IMR-90 (cell line): ENCODE measurements at regions not wholly inside any gene's neighbourhood (a gene's known extent, or its start where the extent isn't known, plus 50 kb on each side); places are given as distances from the start of the nearest gene placed in this dataset.

Source experiments
- ATAC-seq: fragments of 200-7000 bp; cut with Tn5 transposase; 2 replicates; pipeline ENCODE4 v1.9.1; 2020; ENCODE audit warnings: low read depth, mild to moderate bottlenecking, moderate library complexity
- BruUV-seq: library from RNA; stranded (reverse); fragments of 400-500 nt; replicated peaks from 2 replicates; lab custom pipeline; 2021; lab: Mats Ljungman, UMichigan
- CTCF ChIA-PET: fragments of 300-600 bp; formaldehyde crosslinking; extraction: SDS; loops from one replicate; lab custom pipeline; 2021; ENCODE audit warnings: antibody characterized with exemption; lab: Yijun Ruan, JAX
- POLR2A ChIA-PET: fragments of 300-600 bp; sonication (Branson Sonifier 250); formaldehyde crosslinking; loops from one replicate; lab custom pipeline; 2022; ENCODE audit warnings: antibody characterized with exemption; ENCODE audit not compliant: unreplicated experiment; lab: Charles Lee
- DNase-seq: peaks from one replicate; pipeline ENCODE4 v3.0.0; 2013
- H2AFZ ChIP-seq: replicated peaks from 2 replicates; pipeline ENCODE3; 2013; ENCODE audit warnings: low read length, mild to moderate bottlenecking; ENCODE audit not compliant: poor library complexity
- H2AK5ac ChIP-seq: 2 replicates; pipeline ENCODE4 v1.6.1; 2013; ENCODE audit warnings: low read depth, low read length, inconsistent platforms
- H2AK9ac ChIP-seq: replicated peaks from 2 replicates; pipeline ENCODE3; 2013; ENCODE audit warnings: mild to moderate bottlenecking, low read depth, low read length, moderate library complexity; ENCODE audit not compliant: poor library complexity
- H2BK120ac ChIP-seq: 2 replicates; pipeline ENCODE4 v1.6.1; 2013; ENCODE audit warnings: low read depth, low read length, inconsistent platforms
- H2BK15ac ChIP-seq: 3 replicates; pipeline ENCODE4 v1.6.1; 2013; ENCODE audit warnings: low read depth, low read length, inconsistent platforms
- H2BK20ac ChIP-seq: 2 replicates; pipeline ENCODE4 v1.6.1; 2013; ENCODE audit warnings: low read depth, mild to moderate bottlenecking, inconsistent platforms, low read length, moderate library complexity
- H2BK5ac ChIP-seq: 2 replicates; pipeline ENCODE4 v1.6.1; 2013; ENCODE audit warnings: mild to moderate bottlenecking, low read depth, low read length, inconsistent platforms; ENCODE audit not compliant: poor library complexity, severe bottlenecking
- H3K14ac ChIP-seq: replicated peaks from 2 replicates; pipeline ENCODE4 v1.6.1; 2013; ENCODE audit warnings: low read depth, low read length, inconsistent platforms
- H3K18ac ChIP-seq: 2 replicates; pipeline ENCODE4 v1.6.1; 2013; ENCODE audit warnings: low read depth, low read length, control low read depth
- H3K23ac ChIP-seq: 2 replicates; pipeline ENCODE4 v1.6.1; 2013; ENCODE audit warnings: low read depth, low read length, inconsistent platforms
- H3K27ac ChIP-seq: 2 replicates; pipeline ENCODE4 v1.5.1; 2013; ENCODE audit warnings: mild to moderate bottlenecking, control low read depth, low read length; ENCODE audit not compliant: insufficient read depth
- H3K27me3 ChIP-seq: 2 replicates; pipeline ENCODE4 v1.6.1; 2013; ENCODE audit warnings: low read length; ENCODE audit not compliant: control insufficient read depth, insufficient read depth
- H3K36me3 ChIP-seq: 2 replicates; pipeline ENCODE4 v1.6.1; 2013; ENCODE audit warnings: low read length, mixed read lengths; ENCODE audit not compliant: control insufficient read depth, insufficient read depth
- H3K4ac ChIP-seq: 2 replicates; pipeline ENCODE4 v1.6.1; 2013; ENCODE audit warnings: low read depth, low read length, inconsistent platforms
- H3K4me1 ChIP-seq: 2 replicates; pipeline ENCODE4 v1.6.1; 2013; ENCODE audit warnings: low read length, mixed read lengths; ENCODE audit not compliant: control insufficient read depth, insufficient read depth
- H3K4me2 ChIP-seq: 2 replicates; pipeline ENCODE4 v1.6.1; 2013; ENCODE audit warnings: low read depth, mild to moderate bottlenecking, control low read depth, low read length, moderate library complexity
- H3K4me3 ChIP-seq: 2 replicates; pipeline ENCODE4 v1.5.1; 2013; ENCODE audit warnings: low read depth, mild to moderate bottlenecking, control low read depth, low read length, moderate library complexity; ENCODE audit not compliant: insufficient read depth
- H3K56ac ChIP-seq: 2 replicates; pipeline ENCODE4 v1.6.1; 2013; ENCODE audit warnings: low read length, inconsistent platforms; ENCODE audit not compliant: insufficient read depth; ENCODE audit errors: extremely low read depth
- H3K79me1 ChIP-seq, 2 experiments: 2 replicates each; pipeline ENCODE4 v1.6.1; 2013; ENCODE audit warnings: low read length in 2 of 2, inconsistent platforms in 1 of 2, low read depth in 1 of 2
- H3K9ac ChIP-seq: 2 replicates; pipeline ENCODE4 v1.6.1; 2013; ENCODE audit warnings: low read depth, low read length, control low read depth
- H3K9me1 ChIP-seq: 2 replicates; pipeline ENCODE4 v1.6.1; 2013; ENCODE audit warnings: low read length, inconsistent platforms; ENCODE audit not compliant: insufficient read depth
- H3K9me3 ChIP-seq: 2 replicates; pipeline ENCODE4 v1.6.1; 2013; ENCODE audit warnings: low read length; ENCODE audit not compliant: control insufficient read depth, insufficient read depth
- H4K20me1 ChIP-seq: 2 replicates; pipeline ENCODE4 v1.6.1; 2013; ENCODE audit warnings: low read length, inconsistent platforms; ENCODE audit not compliant: insufficient read depth
- H4K5ac ChIP-seq: 2 replicates; pipeline ENCODE4 v1.6.1; 2013; ENCODE audit warnings: mild to moderate bottlenecking, low read depth, low read length, control low read depth
- H4K8ac ChIP-seq, 2 experiments: 2 replicates each; pipeline ENCODE4 v1.6.1; 2013; ENCODE audit warnings: low read depth in 2 of 2, low read length in 2 of 2, control low read depth in 1 of 2, inconsistent platforms in 1 of 2
- H4K91ac ChIP-seq: 2 replicates; pipeline ENCODE4 v1.6.1; 2013; ENCODE audit warnings: low read depth, low read length, inconsistent platforms; ENCODE audit not compliant: insufficient read depth
- BHLHE40 ChIP-seq: fragments of 150-350 bp; IDR thresholded peaks from 2 replicates; pipeline ENCODE4 v1.6.1; 2016; ENCODE audit warnings: mild to moderate bottlenecking, low read depth, low read length
- CEBPB ChIP-seq: IDR thresholded peaks from 2 replicates; pipeline ENCODE4 v1.6.1; 2012; ENCODE audit warnings: low read depth, low read length, improper control_type of control experiment
- CHD1 ChIP-seq: IDR thresholded peaks from 2 replicates; pipeline ENCODE4 v1.6.1; 2012; ENCODE audit warnings: low read depth, low read length, improper control_type of control experiment
- FOS ChIP-seq: fragments of 150-350 bp; IDR thresholded peaks from 2 replicates; pipeline ENCODE4 v1.6.1; 2016; ENCODE audit warnings: low read depth, low read length
- MAFK ChIP-seq: IDR thresholded peaks from 2 replicates; pipeline ENCODE4 v1.6.1; 2012; ENCODE audit warnings: low read depth, low read length, improper control_type of control experiment
- MAZ ChIP-seq: IDR thresholded peaks from 2 replicates; pipeline ENCODE4 v1.6.1; 2012; ENCODE audit warnings: low read depth, mild to moderate bottlenecking, low read length, improper control_type of control experiment, moderate library complexity, borderline replicate concordance
- MXI1 ChIP-seq: IDR thresholded peaks from 2 replicates; pipeline ENCODE4 v1.6.1; 2012; ENCODE audit warnings: low read depth, mild to moderate bottlenecking, low read length, moderate library complexity, borderline replicate concordance
- NFE2L2 ChIP-seq: fragments of 150-350 bp; IDR thresholded peaks from 2 replicates; pipeline ENCODE4 v1.6.1; 2016; ENCODE audit warnings: low read depth, mild to moderate bottlenecking, low read length
- POLR2A ChIP-seq: IDR thresholded peaks from 2 replicates; pipeline ENCODE4 v1.6.1; 2012; ENCODE audit warnings: mild to moderate bottlenecking, low read depth, low read length
- RAD21 ChIP-seq: IDR thresholded peaks from 2 replicates; pipeline ENCODE4 v1.6.1; 2012; ENCODE audit warnings: low read length, improper control_type of control experiment
- RCOR1 ChIP-seq: IDR thresholded peaks from 2 replicates; pipeline ENCODE4 v1.6.1; 2012; ENCODE audit warnings: mild to moderate bottlenecking, low read length, improper control_type of control experiment; ENCODE audit not compliant: insufficient replicate concordance
- RFX5 ChIP-seq: IDR thresholded peaks from 2 replicates; pipeline ENCODE4 v1.8.0; 2012; ENCODE audit warnings: low read depth, mild to moderate bottlenecking, low read length, moderate library complexity
- SMC3 ChIP-seq: fragments of 150-350 bp; IDR thresholded peaks from 2 replicates; pipeline ENCODE4 v1.6.1; 2016; ENCODE audit warnings: low read depth, mild to moderate bottlenecking, antibody characterized with exemption, low read length, moderate library complexity
- WGBS, 2 experiments: methylation state at CpG; one replicate each; pipeline versions ENCODE4 v1.1.5 to v1.1.7; 2013; ENCODE audit warnings: missing lambda C conversion rate in 2 of 2; ENCODE audit not compliant: insufficient read length in 1 of 2; ENCODE audit errors: extremely low coverage in 2 of 2; 5-methylcytosine and 5-hydroxymethylcytosine counted together
- dilution Hi-C: fragments of 300-500 bp; cut with HindIII; formaldehyde crosslinking; loops from one replicate; pipeline ENCODE4 v1.14.3; 2018; ENCODE audit warnings: low sequenced_read_pairs; ENCODE audit not compliant: unreplicated experiment
- in situ Hi-C: fragments of 300-500 bp; cut with MboI; formaldehyde crosslinking; loops from 3 replicates; pipeline ENCODE4 v1.14.3; 2019; ENCODE audit warnings: low sequenced_read_pairs, inconsistent platforms, mixed read lengths
- intact Hi-C: fragments of 100-400 bp; cut with micrococcal nuclease; formaldehyde crosslinking; loops from 2 replicates; pipeline ENCODE4 v1.10.0; 2022
- TF ChIP-seq, protein P1 (sequence below): fragments of 150-350 bp; IDR thresholded peaks from 2 replicates; pipeline ENCODE4 v1.6.1; 2017; ENCODE audit warnings: mild to moderate bottlenecking, antibody characterized with exemption, low read length, low read depth
- TF ChIP-seq, protein P2 (sequence below): conservative IDR thresholded peaks from 2 replicates; pipeline ENCODE4 v1.5.1; 2012; ENCODE audit warnings: mild to moderate bottlenecking, low read depth, low read length, improper control_type of control experiment
- TF ChIP-seq, protein P3 (sequence below): fragments of 150-350 bp; IDR thresholded peaks from 2 replicates; pipeline ENCODE4 v1.6.1; 2016; ENCODE audit warnings: low read depth, mild to moderate bottlenecking, low read length, moderate library complexity, borderline replicate concordance

DNA sequence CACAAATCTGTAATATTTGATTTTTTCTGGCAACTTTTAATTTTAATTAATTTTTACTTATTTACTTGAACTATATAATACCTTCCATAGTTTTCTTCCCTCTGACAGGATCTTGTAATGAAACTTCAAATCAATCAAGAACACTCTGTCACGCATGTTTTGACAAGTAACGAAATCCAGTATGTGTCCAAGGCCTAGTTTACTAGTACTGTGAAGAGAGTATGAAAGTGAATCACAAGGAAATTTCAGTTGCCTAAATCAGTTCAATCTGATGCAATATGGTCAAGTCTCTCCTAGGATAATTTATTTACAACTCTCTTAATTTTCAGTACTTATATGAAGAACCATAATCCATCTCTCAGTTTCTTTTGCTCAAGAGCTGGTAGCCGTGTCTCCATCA is 1344.6 kb upstream of the ZEB2 start:
- Histone ChIP-seq H3K23ac (no peak overlapping the region), H2BK120ac (no peak overlapping the region), H2BK20ac (no peak overlapping the region), H3K9me3 (no peaks in the 10 kb centered on the region), H4K20me1 (no peaks in the 10 kb centered on the region), H3K9me1 (no peaks in the 10 kb centered on the region), H3K9ac (no peak overlapping the region), H3K4me2 (no peak overlapping the region), H2AFZ (no peak overlapping the region), H2BK5ac (no peak overlapping the region), H3K18ac (no peak overlapping the region), H3K4me3 (no peak overlapping the region), H3K56ac (no peak overlapping the region), H3K14ac (no peak overlapping the region), H3K36me3 (no peaks in the 10 kb centered on the region), H4K91ac (no peak overlapping the region), H3K4ac (no peak overlapping the region), H3K79me1 (no peaks in the 10 kb centered on the region), H2AK5ac (no peak overlapping the region), H4K8ac (no peak overlapping the region), H4K5ac (no peak overlapping the region), H3K4me1 (no peaks in the 10 kb centered on the region), H3K27ac (no peak overlapping the region), H3K27me3 (no peaks in the 10 kb centered on the region; the same call in 1 of the 2 replicates), H2BK15ac (no peak overlapping the region), H2AK9ac (no peak overlapping the region)
- TF ChIP-seq FOS (no peak), RCOR1 (no peak), SMC3 (no peak), BHLHE40 (no peak), CHD1 (no peak), MXI1 (no peak), POLR2A (no peak), RAD21 (no peak), NFE2L2 (no peak), MAZ (no peak), RFX5 (no peak), CEBPB (no peak), MAFK (no peak)
- TF ChIP-seq, protein P1, sequence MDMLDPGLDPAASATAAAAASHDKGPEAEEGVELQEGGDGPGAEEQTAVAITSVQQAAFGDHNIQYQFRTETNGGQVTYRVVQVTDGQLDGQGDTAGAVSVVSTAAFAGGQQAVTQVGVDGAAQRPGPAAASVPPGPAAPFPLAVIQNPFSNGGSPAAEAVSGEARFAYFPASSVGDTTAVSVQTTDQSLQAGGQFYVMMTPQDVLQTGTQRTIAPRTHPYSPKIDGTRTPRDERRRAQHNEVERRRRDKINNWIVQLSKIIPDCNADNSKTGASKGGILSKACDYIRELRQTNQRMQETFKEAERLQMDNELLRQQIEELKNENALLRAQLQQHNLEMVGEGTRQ: no peak
- TF ChIP-seq, protein P2, sequence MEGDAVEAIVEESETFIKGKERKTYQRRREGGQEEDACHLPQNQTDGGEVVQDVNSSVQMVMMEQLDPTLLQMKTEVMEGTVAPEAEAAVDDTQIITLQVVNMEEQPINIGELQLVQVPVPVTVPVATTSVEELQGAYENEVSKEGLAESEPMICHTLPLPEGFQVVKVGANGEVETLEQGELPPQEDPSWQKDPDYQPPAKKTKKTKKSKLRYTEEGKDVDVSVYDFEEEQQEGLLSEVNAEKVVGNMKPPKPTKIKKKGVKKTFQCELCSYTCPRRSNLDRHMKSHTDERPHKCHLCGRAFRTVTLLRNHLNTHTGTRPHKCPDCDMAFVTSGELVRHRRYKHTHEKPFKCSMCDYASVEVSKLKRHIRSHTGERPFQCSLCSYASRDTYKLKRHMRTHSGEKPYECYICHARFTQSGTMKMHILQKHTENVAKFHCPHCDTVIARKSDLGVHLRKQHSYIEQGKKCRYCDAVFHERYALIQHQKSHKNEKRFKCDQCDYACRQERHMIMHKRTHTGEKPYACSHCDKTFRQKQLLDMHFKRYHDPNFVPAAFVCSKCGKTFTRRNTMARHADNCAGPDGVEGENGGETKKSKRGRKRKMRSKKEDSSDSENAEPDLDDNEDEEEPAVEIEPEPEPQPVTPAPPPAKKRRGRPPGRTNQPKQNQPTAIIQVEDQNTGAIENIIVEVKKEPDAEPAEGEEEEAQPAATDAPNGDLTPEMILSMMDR: no peak
- TF ChIP-seq, protein P3, sequence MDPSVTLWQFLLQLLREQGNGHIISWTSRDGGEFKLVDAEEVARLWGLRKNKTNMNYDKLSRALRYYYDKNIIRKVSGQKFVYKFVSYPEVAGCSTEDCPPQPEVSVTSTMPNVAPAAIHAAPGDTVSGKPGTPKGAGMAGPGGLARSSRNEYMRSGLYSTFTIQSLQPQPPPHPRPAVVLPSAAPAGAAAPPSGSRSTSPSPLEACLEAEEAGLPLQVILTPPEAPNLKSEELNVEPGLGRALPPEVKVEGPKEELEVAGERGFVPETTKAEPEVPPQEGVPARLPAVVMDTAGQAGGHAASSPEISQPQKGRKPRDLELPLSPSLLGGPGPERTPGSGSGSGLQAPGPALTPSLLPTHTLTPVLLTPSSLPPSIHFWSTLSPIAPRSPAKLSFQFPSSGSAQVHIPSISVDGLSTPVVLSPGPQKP: no peak
- BruUV-seq: no TSS peak
- in situ Hi-C loops: no loop called here
- dilution Hi-C loops: no loop called here
- DNase-seq (no peak), ATAC-seq (no peak)
- intact Hi-C loops: no loop called here
- WGBS, 2 experiments: no CpG with 5 or more reads among the region's 3 CpGs
- ChIA-PET CTCF (no interaction called here), POLR2A (no interaction called here)
